Endothelial cell (in vitro differentiated cells): ENCODE measurements at regions not wholly inside any gene's neighbourhood (a gene's known extent, or its start where the extent isn't known, plus 50 kb on each side); places are given as distances from the start of the nearest gene placed in this dataset.

ENCODE experiments used
- DNase-seq: peaks from one replicate; pipeline ENCODE4 v3.0.0; 2021; ENCODE audit warnings: low spot score
- H3K27ac Mint-ChIP-seq: one replicate; pipeline ENCODE4 v1.8.0; 2021; ENCODE audit warnings: mixed read lengths, inconsistent platforms; ENCODE audit not compliant: unreplicated experiment
- H3K27me3 Mint-ChIP-seq: one replicate; pipeline ENCODE4 v1.8.0; 2021; ENCODE audit warnings: mild to moderate bottlenecking, moderate library complexity, mixed read lengths, inconsistent platforms; ENCODE audit not compliant: unreplicated experiment
- H3K36me3 Mint-ChIP-seq: one replicate; pipeline ENCODE4 v1.8.0; 2021; ENCODE audit warnings: mild to moderate bottlenecking, low read depth, mixed read lengths, inconsistent platforms; ENCODE audit not compliant: unreplicated experiment
- H3K4me1 Mint-ChIP-seq: one replicate; pipeline ENCODE4 v1.8.0; 2021; ENCODE audit warnings: mild to moderate bottlenecking, mixed read lengths, inconsistent platforms; ENCODE audit not compliant: unreplicated experiment
- H3K4me3 Mint-ChIP-seq: one replicate; pipeline ENCODE4 v1.8.0; 2021; ENCODE audit warnings: mild to moderate bottlenecking, mixed read lengths, inconsistent platforms; ENCODE audit not compliant: unreplicated experiment
- H3K9me3 Mint-ChIP-seq: one replicate; pipeline ENCODE4 v1.8.0; 2021; ENCODE audit warnings: mixed read lengths, inconsistent platforms; ENCODE audit not compliant: unreplicated experiment
- TF ChIP-seq, protein P1 (sequence below): fragments of 200-600 bp; sonication (generic); IDR thresholded peaks from one replicate; pipeline ENCODE4 v1.5.0; 2021; ENCODE audit warnings: antibody characterized with exemption; ENCODE audit not compliant: unreplicated experiment

DNA sequence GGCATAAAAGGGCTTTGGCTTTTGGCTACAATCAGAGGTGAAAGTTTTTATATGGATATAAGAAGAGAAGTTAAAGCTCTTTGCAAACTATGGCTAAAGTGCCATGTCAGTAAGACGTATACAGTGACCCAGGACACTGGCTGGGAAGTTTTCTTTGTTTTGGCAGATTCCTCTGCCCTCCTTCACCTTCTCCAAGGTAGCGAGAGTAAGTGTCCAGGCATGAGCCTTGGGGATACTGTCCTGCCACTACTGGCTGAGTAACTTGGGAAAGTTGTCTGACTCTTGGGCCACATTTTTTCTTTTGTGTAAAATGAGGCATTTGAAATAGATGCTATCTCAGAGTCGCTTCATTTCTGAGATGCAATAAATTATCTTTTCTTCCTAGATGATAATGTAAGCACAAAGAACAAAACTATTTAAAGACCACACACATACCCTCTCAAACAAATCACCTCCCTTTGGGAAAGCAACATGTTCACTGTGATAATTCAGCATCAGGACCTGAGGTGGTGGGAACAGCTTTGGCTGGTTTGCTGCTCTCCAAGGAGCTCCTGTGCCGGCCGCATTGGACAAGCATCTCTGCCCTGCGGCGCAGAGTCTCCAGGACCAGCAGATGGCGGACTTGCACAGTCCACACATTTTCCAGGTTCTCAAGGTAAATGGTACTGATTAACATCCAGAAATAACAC is 106.3 kb downstream of the PTCSC3 start:
- H3K4me1 Mint-ChIP-seq = no peaks in the 10 kb centered on the region
- TF ChIP-seq, protein P1, sequence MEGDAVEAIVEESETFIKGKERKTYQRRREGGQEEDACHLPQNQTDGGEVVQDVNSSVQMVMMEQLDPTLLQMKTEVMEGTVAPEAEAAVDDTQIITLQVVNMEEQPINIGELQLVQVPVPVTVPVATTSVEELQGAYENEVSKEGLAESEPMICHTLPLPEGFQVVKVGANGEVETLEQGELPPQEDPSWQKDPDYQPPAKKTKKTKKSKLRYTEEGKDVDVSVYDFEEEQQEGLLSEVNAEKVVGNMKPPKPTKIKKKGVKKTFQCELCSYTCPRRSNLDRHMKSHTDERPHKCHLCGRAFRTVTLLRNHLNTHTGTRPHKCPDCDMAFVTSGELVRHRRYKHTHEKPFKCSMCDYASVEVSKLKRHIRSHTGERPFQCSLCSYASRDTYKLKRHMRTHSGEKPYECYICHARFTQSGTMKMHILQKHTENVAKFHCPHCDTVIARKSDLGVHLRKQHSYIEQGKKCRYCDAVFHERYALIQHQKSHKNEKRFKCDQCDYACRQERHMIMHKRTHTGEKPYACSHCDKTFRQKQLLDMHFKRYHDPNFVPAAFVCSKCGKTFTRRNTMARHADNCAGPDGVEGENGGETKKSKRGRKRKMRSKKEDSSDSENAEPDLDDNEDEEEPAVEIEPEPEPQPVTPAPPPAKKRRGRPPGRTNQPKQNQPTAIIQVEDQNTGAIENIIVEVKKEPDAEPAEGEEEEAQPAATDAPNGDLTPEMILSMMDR = peak; percentile 47
- peaks cover 4% of the 10 kb centered on the region for H3K27me3 Mint-ChIP-seq
- no peaks in the 10 kb centered on the region for H3K36me3 Mint-ChIP-seq
- no peaks in the 10 kb centered on the region for H3K9me3 Mint-ChIP-seq
- H3K4me3 Mint-ChIP-seq = no peak overlapping the region
- no peak overlapping the region for H3K27ac Mint-ChIP-seq
- peak; percentile 75 for DNase-seq

DNA sequence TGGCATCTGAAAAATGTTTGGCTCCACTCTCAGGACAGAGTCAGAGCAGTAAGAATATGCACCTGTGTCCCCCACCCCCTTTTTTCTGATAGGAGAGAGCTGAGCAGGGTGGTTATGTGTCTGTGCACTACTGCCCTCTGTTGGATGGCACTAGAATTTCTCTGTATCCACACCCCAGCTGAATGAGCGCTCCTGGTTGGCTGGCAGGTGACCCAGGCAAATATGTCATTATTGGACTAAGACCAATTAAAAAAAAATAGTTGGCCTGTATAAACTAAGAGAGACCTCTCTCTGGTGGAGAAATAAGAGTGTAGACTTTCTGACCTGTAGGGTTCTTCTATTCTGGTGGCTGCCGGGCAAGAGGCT is 107.0 kb downstream of the PTCSC3 start:
- DNase-seq = peak; percentile 59
- no peaks in the 10 kb centered on the region for H3K4me1 Mint-ChIP-seq
- H3K27ac Mint-ChIP-seq = no peak overlapping the region
- H3K36me3 Mint-ChIP-seq = no peaks in the 10 kb centered on the region
- TF ChIP-seq, protein P1 = peak; percentile 76
- H3K4me3 Mint-ChIP-seq = no peak overlapping the region
- H3K27me3 Mint-ChIP-seq = peaks cover 4% of the 10 kb centered on the region
- no peaks in the 10 kb centered on the region for H3K9me3 Mint-ChIP-seq

DNA sequence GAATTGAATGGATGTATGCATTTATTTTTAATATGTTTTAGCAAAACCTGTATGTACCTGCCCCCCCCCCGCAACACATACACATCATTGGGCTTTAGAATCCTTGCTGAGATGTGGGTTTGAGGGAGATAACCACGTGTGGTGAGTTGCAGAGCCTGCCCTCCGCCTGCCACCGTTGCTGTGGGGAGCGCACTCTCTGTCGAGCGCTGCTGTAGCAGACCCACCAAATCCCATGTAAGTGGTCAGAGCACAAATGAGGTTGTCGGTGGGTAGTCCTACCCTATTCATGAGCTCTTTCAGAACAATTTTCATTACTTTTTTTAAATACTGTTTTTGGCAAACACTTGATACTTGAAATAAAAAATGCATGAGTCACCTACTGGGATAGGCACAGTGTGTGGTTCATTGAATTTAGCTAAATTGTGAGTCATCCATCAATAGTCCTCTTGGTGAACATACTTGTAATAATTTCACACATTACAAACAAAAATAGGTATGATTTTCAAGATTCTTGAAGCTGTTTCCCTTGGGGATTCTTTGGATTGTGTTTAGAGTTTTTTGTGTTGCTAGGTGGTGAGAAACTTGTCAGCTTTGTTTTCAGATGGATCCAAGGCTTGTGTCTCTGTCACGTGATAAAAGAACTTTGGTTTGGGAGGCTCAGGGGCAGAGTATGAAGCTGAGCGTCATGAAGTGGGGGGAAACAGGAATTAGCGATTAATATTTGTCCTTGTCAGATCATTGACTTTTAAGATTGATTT is 107.6 kb downstream of the PTCSC3 start:
- H3K27ac Mint-ChIP-seq = no peak overlapping the region
- peaks cover 4% of the 10 kb centered on the region for H3K27me3 Mint-ChIP-seq
- TF ChIP-seq, protein P1 = no peak

DNA sequence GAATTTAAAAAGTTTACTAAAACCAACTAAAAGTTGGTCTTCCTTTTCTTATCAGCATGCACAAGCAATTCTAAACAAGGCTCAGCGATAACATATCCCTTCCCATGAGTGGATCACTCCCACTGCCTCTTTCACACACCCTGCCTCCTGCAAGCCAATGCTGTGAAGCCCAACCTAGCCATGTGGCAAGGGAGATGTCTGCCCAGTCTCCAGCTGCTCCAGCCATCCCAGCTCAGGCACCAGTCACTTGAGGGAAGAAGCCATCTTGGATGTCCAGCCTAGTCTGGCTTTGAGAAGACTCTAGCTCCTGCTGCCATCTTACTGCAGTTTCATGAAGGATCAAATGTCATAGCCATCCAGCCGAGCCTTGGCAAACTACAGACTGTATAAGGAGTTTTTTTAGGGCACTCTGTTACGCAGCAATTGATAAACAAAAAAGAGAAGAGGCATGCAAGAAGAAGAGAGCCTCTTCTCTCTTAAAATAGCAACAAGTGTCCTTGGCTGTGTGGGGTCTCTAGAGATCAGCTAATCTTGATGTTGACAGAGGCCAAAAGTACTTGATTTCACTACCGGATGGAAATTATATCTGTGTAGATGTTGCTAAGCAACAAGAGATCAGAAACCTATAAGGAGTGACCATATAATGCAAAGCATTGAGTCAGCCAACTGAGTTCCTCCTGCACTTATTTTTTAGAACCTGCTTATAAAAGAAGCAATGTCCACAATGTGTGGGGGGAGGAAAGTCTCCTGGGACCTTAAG is 108.9 kb downstream of the PTCSC3 start:
- Mint-ChIP-seq H3K36me3 (no peaks in the 10 kb centered on the region), H3K4me1 (no peaks in the 10 kb centered on the region), H3K27ac (no peak overlapping the region), H3K4me3 (no peak overlapping the region), H3K9me3 (no peaks in the 10 kb centered on the region), H3K27me3 (peaks cover 6% of the 10 kb centered on the region)
- DNase-seq = no peak
- TF ChIP-seq, protein P1 = no peak

More for the DNA sequence above, 107.6 kb downstream of the PTCSC3 start:
- Mint-ChIP-seq H3K9me3 (no peaks in the 10 kb centered on the region), H3K4me1 (no peaks in the 10 kb centered on the region), H3K36me3 (no peaks in the 10 kb centered on the region), H3K4me3 (no peak overlapping the region)
- DNase-seq = no peak
